HG03066 (cell line): ENCODE measurements at regions not wholly inside any gene's neighbourhood (a gene's known extent, or its start where the extent isn't known, plus 50 kb on each side); places are given as distances from the start of the nearest gene placed in this dataset.
"Not testable (repeated sequence)": the region's sequence is repeated elsewhere in the genome, so short reads cannot be mapped to it uniquely, and the experiment has no call there.

ENCODE experiments used
- ATAC-seq: cut with Tn5 transposase; IDR thresholded peaks from one replicate; pipeline ENCODE4 v1.9.1; 2021; ENCODE audit warnings: low read depth; ENCODE audit not compliant: unreplicated experiment

- not testable (repeated sequence) for ATAC-seq
Measured at GRCh38 chr19:28084659-28085157, 1128.2 kb downstream of the UQCRFS1 start.

- ATAC-seq, result no peak
Measured at GRCh38 chr19:28076628-28077027, 1136.3 kb downstream of the UQCRFS1 start.

- ATAC-seq, result no peak
Measured at GRCh38 chr19:28075229-28075628, 1137.7 kb downstream of the UQCRFS1 start.

DNA sequence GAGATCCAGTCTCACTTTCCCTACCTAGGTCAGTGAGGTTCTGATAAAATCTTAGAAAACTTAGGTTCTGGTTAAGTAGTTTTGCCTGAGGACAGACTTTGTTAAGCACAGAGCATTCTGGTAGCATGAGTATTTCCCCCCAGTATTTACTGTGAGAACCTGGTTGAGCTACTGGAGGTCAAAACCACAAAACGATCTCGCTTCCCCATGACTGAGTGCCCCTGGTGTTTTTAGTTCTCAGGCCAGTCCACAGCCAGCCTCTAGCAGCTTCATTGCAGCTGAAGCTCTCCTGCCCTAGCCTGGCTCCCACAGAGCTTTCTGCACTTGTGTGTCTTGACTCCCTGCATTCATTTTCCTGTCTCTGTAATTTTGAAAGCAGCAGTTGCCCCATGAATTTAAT is 1138.2 kb downstream of the UQCRFS1 start:
- ATAC-seq, result peak; percentile 73

DNA sequence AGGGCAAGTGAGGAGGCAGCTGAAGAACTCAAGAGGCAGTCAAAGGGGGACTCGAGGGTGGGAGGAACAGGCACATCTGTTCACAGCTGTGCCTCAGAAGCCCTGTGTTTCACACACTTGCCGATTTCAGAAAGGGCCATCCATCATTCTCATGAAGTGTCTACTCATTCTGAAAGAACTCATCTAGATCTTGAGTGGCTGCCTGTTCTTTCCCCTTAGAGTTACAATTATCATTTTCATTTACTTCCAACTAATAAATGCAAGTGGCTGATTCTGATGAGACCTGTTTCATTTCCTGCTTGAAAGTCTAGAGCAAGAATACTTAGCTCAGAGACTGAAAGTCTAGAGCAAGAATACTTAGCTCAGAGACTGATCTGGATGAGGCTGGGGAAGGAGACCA is 1145.1 kb downstream of the UQCRFS1 start:
- ATAC-seq, result no peak

DNA sequence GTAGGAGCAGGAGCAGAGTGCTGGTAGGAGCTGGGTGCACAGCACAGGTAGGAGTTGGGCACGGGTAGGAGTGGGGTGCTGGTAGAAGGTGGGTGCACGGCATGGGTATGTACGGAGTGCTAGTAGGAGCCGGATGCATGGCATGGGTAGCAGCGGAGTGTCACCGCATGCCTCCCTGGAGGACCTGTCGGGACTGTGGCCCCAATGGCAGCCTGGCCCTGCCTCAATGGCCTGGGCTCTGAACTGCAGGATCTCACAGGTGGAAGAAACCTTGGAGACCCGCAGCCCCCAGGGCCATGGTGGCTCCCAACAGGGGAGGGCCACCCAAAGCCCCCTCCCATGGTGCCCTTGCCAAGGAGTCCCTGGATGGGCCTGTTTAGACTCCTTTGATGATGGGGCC is 1146.0 kb downstream of the UQCRFS1 start:
- no peak for ATAC-seq

GRCh38 chr19:28066161-28066560 is 1146.8 kb downstream of the UQCRFS1 start:
- ATAC-seq, result no peak

DNA sequence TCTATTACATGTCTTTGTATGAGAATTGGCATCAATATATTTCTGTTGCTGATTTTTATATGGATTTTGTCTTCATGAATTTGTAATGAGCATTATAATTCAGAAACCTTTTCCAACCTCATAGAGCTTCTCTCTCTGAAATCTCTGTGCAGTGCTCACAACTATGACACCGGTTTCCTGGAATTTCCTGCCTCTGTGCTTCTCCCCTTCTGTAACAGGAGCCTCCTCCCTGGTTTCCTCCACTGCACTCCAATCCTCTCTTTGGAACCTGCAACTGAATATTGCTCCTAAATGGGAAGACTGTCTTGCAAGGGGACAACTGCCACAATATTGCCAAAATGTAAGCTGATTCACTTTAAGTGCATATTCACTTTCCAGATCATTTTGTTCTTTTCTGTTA is 1147.9 kb downstream of the UQCRFS1 start:
- ATAC-seq, result no peak

- ATAC-seq, result no peak
Measured at GRCh38 chr19:28063702-28064101, 1149.2 kb downstream of the UQCRFS1 start.

DNA sequence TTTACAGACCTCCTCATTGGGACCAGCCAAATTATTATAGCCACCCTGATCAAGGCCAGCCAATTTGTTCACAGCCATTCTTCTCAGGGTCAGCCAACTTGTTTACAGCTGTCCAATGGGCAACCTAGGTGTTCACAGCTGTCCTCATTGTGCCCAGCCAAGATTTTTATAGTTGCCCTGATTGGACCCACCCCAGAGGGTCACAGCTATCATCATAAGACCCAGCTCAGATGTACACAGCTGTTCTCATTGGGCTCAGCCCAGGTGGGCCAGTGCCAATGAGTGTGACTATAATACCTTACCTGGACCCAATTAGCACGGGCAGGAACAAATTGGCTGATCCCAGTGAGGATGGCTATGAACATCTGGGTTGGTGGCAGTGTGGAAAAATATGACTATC is 1151.8 kb downstream of the UQCRFS1 start:
- ATAC-seq, result no peak

DNA sequence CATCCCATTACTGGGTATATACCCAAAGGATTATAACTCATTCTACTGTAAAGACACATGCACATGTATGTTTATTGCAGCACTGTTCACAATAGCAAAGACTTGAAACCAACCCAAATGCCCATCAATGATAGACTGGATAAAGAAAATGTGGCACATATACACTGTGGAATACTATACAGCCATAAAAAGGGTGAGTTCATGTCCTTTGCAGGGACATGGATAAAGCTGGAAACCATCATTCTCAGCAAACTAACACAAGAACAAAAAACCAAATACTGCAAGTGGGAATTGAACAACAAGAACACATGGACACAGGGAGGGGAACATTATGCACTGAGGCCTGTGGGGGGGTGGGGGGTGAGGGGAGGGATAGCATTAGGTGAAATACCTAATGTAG is 1155.9 kb downstream of the UQCRFS1 start:
- ATAC-seq, result not testable (repeated sequence)

DNA sequence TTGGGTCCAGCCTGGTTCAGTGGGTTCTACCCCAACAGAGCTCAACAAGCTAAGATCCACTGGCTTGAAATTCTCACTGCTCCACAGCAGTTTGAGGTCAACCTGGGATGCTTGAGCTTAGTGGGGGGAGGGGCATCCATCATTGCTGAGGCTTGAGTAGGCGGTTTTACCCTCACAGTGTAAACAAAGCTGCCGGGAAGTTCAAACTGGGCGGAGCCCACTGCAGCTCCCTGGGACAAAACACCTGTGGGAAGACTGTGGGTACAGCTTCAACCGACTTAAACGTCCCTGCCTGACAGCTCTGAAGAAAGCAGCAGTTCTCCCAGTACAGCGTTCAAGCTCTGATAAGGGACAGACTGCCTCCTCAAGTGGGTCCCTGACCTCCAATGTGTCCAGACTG is 1161.9 kb downstream of the UQCRFS1 start:
- no peak for ATAC-seq

DNA sequence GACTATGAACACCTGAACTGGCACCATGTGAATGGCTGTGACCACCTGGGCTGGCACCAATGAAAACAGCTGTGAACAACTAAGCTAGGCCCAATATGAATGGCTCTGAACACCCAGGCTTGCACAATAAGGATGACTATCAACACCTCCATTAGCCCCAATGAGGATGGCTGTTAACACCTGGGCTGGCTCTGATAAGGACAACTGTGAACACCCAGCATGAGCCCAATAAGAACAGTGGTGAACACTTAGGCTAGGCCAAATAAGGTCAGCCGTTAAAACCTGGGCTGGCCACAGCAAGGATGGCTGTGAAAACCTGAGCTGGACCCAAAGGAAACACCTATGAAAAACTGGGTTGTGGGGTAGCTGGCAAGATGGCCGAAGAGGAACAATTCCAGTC is 1163.1 kb downstream of the UQCRFS1 start:
- ATAC-seq, result no peak

DNA sequence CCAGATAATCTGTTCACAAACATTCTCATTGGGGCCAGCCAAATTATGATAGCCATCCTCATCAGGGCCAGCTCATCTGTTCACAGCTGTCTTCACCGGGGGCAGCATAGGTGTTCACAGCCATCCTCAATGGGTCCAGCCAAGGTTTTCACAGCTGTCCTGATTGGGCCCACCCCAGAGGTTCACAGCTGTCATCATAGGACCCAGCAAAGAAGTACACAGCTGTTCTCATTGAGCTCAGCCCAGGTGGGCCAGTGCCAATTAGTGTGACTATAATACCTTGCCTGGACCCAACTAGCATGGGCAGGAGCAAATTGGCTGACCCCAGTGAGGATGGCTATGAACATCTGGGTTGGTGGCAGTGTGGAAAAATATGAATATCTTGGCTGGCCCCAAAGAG is 1166.0 kb downstream of the UQCRFS1 start:
- ATAC-seq, result no peak

DNA sequence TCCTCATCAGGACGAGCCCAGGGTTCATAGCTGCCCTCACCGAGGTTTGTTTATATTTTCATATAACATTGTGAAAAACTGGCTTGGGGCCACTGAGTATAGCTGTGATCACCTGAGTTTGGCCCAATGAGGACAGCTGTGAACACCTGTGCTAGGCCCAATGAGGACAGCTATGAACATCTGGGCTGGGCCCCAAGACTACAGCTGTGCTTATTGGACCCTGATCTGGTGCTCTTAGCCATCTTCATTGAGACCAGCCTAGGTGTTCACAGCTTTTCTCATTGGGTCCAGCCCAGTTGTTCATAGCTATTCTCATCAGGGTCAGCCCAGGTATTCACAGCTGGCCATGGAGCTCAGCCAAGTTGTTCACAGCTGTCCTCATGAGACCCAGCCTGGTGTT is 1167.3 kb downstream of the UQCRFS1 start:
- no peak for ATAC-seq

DNA sequence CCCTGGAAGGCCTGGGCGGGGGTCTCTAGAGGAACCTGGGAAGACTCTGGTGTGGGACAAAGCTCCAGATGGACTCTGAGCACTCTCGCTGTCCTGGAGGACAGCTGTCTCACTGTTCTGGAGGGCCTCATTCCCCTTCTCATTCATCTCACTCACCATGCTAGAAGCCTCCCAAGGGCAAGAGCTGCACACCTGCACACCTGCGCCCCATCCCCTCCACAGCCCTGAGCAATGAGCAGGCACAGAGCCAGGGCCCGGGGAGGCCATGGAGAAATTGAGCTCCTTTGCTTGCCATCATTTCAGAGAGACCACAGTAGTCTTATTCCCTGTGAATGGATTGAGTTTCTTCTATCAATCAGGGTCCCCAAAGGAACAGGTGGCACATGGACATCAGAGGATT is 1168.5 kb downstream of the UQCRFS1 start:
- no peak for ATAC-seq

DNA sequence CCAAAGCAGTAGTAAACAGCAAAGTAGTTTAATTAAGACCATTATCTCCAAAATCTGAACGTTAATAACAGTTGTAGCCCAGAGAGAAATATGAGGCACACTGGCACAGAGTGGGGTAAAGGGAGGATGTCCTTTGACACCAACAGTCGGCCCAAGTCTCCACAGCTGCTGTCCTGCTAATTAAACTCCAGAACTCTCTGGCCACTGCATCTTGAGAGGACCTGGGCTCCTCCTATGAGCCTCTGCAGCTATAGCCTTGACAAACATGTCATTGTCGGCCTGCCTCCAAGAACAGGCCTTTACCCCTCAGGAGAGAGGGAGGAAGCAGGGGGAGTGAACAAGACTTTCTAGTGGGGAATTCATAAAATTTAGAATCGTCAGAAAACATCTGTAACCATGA is 1170.4 kb downstream of the UQCRFS1 start:
- no peak for ATAC-seq

GRCh38 chr19:28039677-28040381 is 1173.1 kb downstream of the UQCRFS1 start:
- ATAC-seq, result no peak

GRCh38 chr19:28037186-28037585 is 1175.8 kb downstream of the UQCRFS1 start:
- no peak for ATAC-seq

DNA sequence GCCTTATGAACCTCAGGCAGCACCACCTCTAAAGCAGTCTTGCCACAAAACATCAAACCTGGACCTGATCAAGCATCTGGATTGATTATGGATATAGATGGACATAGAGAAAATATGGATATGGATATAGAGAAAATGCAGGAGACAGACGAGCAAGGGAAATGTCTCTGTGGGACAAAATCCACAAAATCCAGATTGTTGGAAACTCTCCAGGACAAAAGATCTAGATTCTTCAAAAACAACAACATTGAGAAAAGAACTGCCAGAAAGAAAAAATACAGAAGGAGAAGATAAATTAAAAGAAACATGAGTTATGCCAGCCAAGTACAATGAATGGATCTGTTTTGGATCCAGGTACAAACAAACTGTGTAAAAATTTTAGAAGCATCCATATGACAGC is 1176.5 kb downstream of the UQCRFS1 start:
- no peak for ATAC-seq

DNA sequence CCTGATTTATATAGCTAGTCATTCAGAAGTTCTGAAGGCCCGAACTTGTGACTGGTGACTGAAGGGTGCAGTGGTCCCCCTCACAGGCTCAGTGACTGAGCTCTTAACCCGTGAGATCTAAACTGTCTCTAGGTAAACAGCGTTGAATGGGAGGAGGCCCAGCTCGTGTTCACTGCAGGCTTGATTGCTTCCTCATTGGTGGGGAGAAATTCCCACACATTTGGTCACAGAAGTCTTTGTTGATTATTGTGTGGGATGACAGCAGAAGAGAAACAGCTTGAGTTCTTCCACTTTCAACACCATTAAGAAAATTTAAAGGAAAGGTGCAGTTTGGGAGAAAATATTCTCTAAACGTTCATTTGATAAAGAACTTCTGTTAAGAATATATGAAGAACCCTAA is 1178.0 kb downstream of the UQCRFS1 start:
- ATAC-seq, result no peak

GRCh38 chr19:28028881-28029444 is 1184.0 kb downstream of the UQCRFS1 start:
- no peak for ATAC-seq
